ENCODE measurements at regions not wholly inside any gene's neighbourhood (a gene's known extent, or its start where the extent isn't known, plus 50 kb on each side); places are given as distances from the start of the nearest gene placed in this dataset.

DNA sequence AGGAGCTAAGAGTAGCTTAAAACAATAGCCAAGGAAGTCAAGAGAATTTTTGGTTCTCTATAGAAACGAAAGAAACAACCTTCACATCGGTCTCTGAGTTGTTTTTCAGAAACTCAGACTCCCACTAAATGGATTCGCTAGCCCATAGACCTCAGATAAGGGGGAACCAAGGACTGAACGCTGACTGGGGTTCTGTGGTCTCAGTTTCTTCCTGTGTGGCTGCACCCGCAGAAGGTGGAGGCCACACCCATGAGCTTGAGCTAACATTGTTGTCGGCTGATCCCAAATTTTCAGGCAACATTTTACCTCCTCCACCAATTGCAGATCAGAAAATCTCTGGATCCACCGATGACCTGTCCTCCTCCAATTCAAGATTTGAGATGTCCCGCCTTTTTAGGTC is 456.1 kb downstream of the AJAP1 start:
- TF ChIP-seq, protein P1, sequence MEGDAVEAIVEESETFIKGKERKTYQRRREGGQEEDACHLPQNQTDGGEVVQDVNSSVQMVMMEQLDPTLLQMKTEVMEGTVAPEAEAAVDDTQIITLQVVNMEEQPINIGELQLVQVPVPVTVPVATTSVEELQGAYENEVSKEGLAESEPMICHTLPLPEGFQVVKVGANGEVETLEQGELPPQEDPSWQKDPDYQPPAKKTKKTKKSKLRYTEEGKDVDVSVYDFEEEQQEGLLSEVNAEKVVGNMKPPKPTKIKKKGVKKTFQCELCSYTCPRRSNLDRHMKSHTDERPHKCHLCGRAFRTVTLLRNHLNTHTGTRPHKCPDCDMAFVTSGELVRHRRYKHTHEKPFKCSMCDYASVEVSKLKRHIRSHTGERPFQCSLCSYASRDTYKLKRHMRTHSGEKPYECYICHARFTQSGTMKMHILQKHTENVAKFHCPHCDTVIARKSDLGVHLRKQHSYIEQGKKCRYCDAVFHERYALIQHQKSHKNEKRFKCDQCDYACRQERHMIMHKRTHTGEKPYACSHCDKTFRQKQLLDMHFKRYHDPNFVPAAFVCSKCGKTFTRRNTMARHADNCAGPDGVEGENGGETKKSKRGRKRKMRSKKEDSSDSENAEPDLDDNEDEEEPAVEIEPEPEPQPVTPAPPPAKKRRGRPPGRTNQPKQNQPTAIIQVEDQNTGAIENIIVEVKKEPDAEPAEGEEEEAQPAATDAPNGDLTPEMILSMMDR (IDR thresholded peaks at IDR 0.05; ENCODE audit: low read depth, low read length, poor library complexity, severe bottlenecking) = no peak
- no peak for TF ChIP-seq EZH2phosphoT487 (IDR thresholded peaks at IDR 0.05; ENCODE audit: borderline replicate concordance, low read length)

All from DOHH2 (cell line).